SU-DHL-6 (cell line): ENCODE measurements at regions not wholly inside any gene's neighbourhood (a gene's known extent, or its start where the extent isn't known, plus 50 kb on each side); places are given as distances from the start of the nearest gene placed in this dataset.

ENCODE experiments used
- EZH2phosphoT487 ChIP-seq: fragments of 200-600 bp; sonication (generic), shearing (Covaris generic); conservative IDR thresholded peaks from 2 replicates; pipeline ENCODE4 v1.6.1; 2018; ENCODE audit warnings: mild to moderate bottlenecking, antibody characterized with exemption, low read length, moderate library complexity, mixed read lengths
- TF ChIP-seq, protein P1 (sequence below): fragments of 200-600 bp; sonication (generic); IDR thresholded peaks from one replicate; pipeline ENCODE4 v1.5.1; 2017; ENCODE audit warnings: antibody characterized with exemption, mild to moderate bottlenecking, low read length, moderate library complexity; ENCODE audit not compliant: insufficient read depth, poor library complexity, severe bottlenecking

DNA sequence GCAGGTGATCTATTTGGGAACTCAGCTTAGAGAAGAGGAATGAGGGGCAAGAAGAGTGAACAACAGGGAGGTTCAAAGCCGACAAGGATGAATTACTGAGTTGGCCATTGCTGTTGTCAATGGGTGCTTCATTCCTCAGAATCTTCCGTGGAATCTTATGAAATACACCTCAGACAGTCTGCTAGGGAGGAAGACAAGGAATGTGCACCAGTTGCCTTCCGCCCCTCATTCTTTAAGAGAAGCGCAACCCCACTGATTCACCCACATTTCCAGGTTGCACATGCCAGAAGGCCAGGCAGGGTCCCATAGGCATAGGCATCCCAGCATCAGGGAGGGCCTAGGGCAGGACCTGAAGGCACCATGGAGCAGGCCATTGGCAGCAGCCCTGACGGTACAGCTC lies 127.5 kb upstream of the TNFAIP3 start:
- TF ChIP-seq, protein P1, sequence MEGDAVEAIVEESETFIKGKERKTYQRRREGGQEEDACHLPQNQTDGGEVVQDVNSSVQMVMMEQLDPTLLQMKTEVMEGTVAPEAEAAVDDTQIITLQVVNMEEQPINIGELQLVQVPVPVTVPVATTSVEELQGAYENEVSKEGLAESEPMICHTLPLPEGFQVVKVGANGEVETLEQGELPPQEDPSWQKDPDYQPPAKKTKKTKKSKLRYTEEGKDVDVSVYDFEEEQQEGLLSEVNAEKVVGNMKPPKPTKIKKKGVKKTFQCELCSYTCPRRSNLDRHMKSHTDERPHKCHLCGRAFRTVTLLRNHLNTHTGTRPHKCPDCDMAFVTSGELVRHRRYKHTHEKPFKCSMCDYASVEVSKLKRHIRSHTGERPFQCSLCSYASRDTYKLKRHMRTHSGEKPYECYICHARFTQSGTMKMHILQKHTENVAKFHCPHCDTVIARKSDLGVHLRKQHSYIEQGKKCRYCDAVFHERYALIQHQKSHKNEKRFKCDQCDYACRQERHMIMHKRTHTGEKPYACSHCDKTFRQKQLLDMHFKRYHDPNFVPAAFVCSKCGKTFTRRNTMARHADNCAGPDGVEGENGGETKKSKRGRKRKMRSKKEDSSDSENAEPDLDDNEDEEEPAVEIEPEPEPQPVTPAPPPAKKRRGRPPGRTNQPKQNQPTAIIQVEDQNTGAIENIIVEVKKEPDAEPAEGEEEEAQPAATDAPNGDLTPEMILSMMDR: no peak
- TF ChIP-seq EZH2phosphoT487: no peak
